H9 (cell line): ENCODE measurements at regions not wholly inside any gene's neighbourhood (a gene's known extent, or its start where the extent isn't known, plus 50 kb on each side); places are given as distances from the start of the nearest gene placed in this dataset.

Experiments used
- DNase-seq: peaks from one replicate; pipeline ENCODE4 v3.0.0-alpha.2; 2017
- H2AFZ ChIP-seq: one replicate; pipeline ENCODE4 v1.6.1; 2013; ENCODE audit warnings: mild to moderate bottlenecking, low read length, control low read depth, moderate library complexity
- H2AK5ac ChIP-seq: 2 replicates; pipeline ENCODE4 v1.6.1; 2013; ENCODE audit warnings: low read length, control low read depth, mixed read lengths; ENCODE audit not compliant: insufficient read length
- H2BK120ac ChIP-seq: one replicate; pipeline ENCODE4 v1.6.1; 2013; ENCODE audit warnings: low read depth, mild to moderate bottlenecking, low read length, control low read depth, inconsistent platforms; ENCODE audit not compliant: poor library complexity, severe bottlenecking
- H2BK12ac ChIP-seq: 2 replicates; pipeline ENCODE4 v1.6.1; 2013; ENCODE audit warnings: low read length, control low read depth, mixed read lengths, low read depth; ENCODE audit not compliant: insufficient read length
- H2BK15ac ChIP-seq: 2 replicates; pipeline ENCODE4 v1.6.1; 2013; ENCODE audit warnings: low read depth, low read length, control low read depth
- H2BK20ac ChIP-seq: one replicate; pipeline ENCODE4 v1.6.1; 2013; ENCODE audit warnings: low read depth, mild to moderate bottlenecking, low read length, control low read depth, inconsistent platforms; ENCODE audit not compliant: poor library complexity, severe bottlenecking
- H2BK5ac ChIP-seq: 2 replicates; pipeline ENCODE4 v1.6.1; 2013; ENCODE audit warnings: low read length, control low read depth, mixed read lengths; ENCODE audit not compliant: insufficient read length
- H3K14ac ChIP-seq: 2 replicates; pipeline ENCODE4 v1.6.1; 2013; ENCODE audit warnings: low read length, control low read depth; ENCODE audit not compliant: insufficient read depth
- H3K18ac ChIP-seq: 2 replicates; pipeline ENCODE4 v1.6.1; 2013; ENCODE audit warnings: low read depth, mild to moderate bottlenecking, mixed read lengths, low read length, control low read depth; ENCODE audit not compliant: insufficient read length
- H3K23ac ChIP-seq: 2 replicates; pipeline ENCODE4 v1.6.1; 2013; ENCODE audit warnings: low read length, control low read depth, mixed read lengths, low read depth; ENCODE audit not compliant: insufficient read length
- H3K23me2 ChIP-seq: 2 replicates; pipeline ENCODE4 v1.6.1; 2013; ENCODE audit warnings: low read depth, mild to moderate bottlenecking, mixed read lengths, low read length, control low read depth; ENCODE audit not compliant: insufficient read length, poor library complexity, severe bottlenecking
- H3K27ac ChIP-seq: 2 replicates; pipeline ENCODE4 v1.5.1; 2013; ENCODE audit warnings: low read length, control low read depth, mixed read lengths, low read depth; ENCODE audit not compliant: insufficient read length
- H3K27me3 ChIP-seq: 2 replicates; pipeline ENCODE4 v1.6.1; 2013; ENCODE audit warnings: low read length, control low read depth, inconsistent platforms; ENCODE audit not compliant: insufficient read depth
- H3K4ac ChIP-seq: 2 replicates; pipeline ENCODE4 v1.6.1; 2013; ENCODE audit warnings: low read depth, mild to moderate bottlenecking, control low read depth, inconsistent platforms, low read length, moderate library complexity
- H3K4me1 ChIP-seq: 2 replicates; pipeline ENCODE4 v1.6.1; 2013; ENCODE audit warnings: low read length, control low read depth, inconsistent platforms; ENCODE audit not compliant: insufficient read depth
- H3K4me2 ChIP-seq: 2 replicates; pipeline ENCODE4 v1.6.1; 2013; ENCODE audit warnings: low read length, control low read depth, mixed read lengths; ENCODE audit not compliant: insufficient read length, insufficient read depth
- H3K56ac ChIP-seq: 2 replicates; pipeline ENCODE4 v1.6.1; 2013; ENCODE audit warnings: low read depth, mild to moderate bottlenecking, mixed read lengths, low read length, control low read depth; ENCODE audit not compliant: insufficient read length
- H3K79me1 ChIP-seq: 2 replicates; pipeline ENCODE4 v1.6.1; 2013; ENCODE audit warnings: low read depth, mild to moderate bottlenecking, moderate library complexity, low read length, control low read depth, inconsistent platforms; ENCODE audit not compliant: insufficient read depth, poor library complexity, severe bottlenecking
- H3K79me2 ChIP-seq: 2 replicates; pipeline ENCODE4 v1.6.1; 2013; ENCODE audit warnings: low read length, control low read depth, inconsistent platforms; ENCODE audit not compliant: insufficient read depth
- H3K9ac ChIP-seq: 2 replicates; pipeline ENCODE4 v1.6.1; 2013; ENCODE audit warnings: low read length, control low read depth, mixed read lengths; ENCODE audit not compliant: insufficient read length; ENCODE audit errors: extremely low read depth
- H3K9me3 ChIP-seq: one replicate; pipeline ENCODE4 v1.6.1; 2013; ENCODE audit warnings: low read depth, low read length, inconsistent platforms; ENCODE audit not compliant: control insufficient read depth
- H3T11ph ChIP-seq: one replicate; pipeline ENCODE4 v1.6.1; 2013; ENCODE audit warnings: mild to moderate bottlenecking, low read length, control low read depth, inconsistent platforms
- H4K20me1 ChIP-seq: one replicate; pipeline ENCODE4 v1.6.1; 2013; ENCODE audit not compliant: control insufficient read depth, insufficient read length, insufficient read depth
- H4K5ac ChIP-seq: 2 replicates; pipeline ENCODE4 v1.6.1; 2013; ENCODE audit warnings: low read depth, mild to moderate bottlenecking, mixed read lengths, low read length, control low read depth; ENCODE audit not compliant: insufficient read length
- H4K8ac ChIP-seq: replicated peaks from 2 replicates; pipeline ENCODE4 v1.6.1; 2013; ENCODE audit warnings: low read length, control low read depth, mixed read lengths, low read depth; ENCODE audit not compliant: insufficient read length
- H4K91ac ChIP-seq: 2 replicates; pipeline ENCODE4 v1.6.1; 2013; ENCODE audit warnings: low read depth, mild to moderate bottlenecking, moderate library complexity, mixed read lengths, low read length, control low read depth; ENCODE audit not compliant: insufficient read length
- H3K27ac Mint-ChIP-seq, 3 experiments: 2 replicates in 2 of 3; 3 replicates in 1 of 3; pipeline ENCODE4 v1.8.0; 2020 to 2021; ENCODE audit warnings: mixed read lengths in 3 of 3, mild to moderate bottlenecking in 1 of 3, moderate library complexity in 1 of 3
- H3K27me3 Mint-ChIP-seq: 2 replicates; pipeline ENCODE4 v1.8.0; 2021; ENCODE audit warnings: low read depth, mild to moderate bottlenecking, moderate library complexity, mixed read lengths
- H3K36me3 Mint-ChIP-seq, 3 experiments: 2 replicates in 2 of 3; 3 replicates in 1 of 3; pipeline ENCODE4 v1.8.0; 2020 to 2021; ENCODE audit warnings: low read depth in 3 of 3, mixed read lengths in 3 of 3; ENCODE audit not compliant: insufficient read depth in 1 of 3
- H3K4me1 Mint-ChIP-seq, 2 experiments: 2 replicates each; pipeline ENCODE4 v1.8.0; 2020; ENCODE audit warnings: mixed read lengths in 2 of 2
- H3K4me3 Mint-ChIP-seq, 2 experiments: 2 replicates in 1 of 2; 3 replicates in 1 of 2; pipeline ENCODE4 v1.8.0; 2020 to 2021; ENCODE audit warnings: mild to moderate bottlenecking in 2 of 2, mixed read lengths in 2 of 2, moderate library complexity in 1 of 2
- H3K9me3 Mint-ChIP-seq, 2 experiments: 2 replicates in 1 of 2; 3 replicates in 1 of 2; pipeline ENCODE4 v1.8.0; 2020; ENCODE audit warnings: mild to moderate bottlenecking in 2 of 2, mixed read lengths in 2 of 2, moderate library complexity in 1 of 2
- WGBS: extraction: QIAGEN DNeasy Blood & Tissue Kit; methylation state at CpG from one replicate; pipeline ENCODE4 v1.1.7; 2013; ENCODE audit warnings: missing lambda C conversion rate, low lambda C conversion rate, mixed read lengths; ENCODE audit not compliant: insufficient read length; ENCODE audit errors: extremely low coverage; 5-methylcytosine and 5-hydroxymethylcytosine counted together
- TF ChIP-seq, protein P1 (sequence below): fragments of 200-600 bp; sonication (generic); conservative IDR thresholded peaks from 3 replicates; pipeline ENCODE4 v1.8.0; 2021; ENCODE audit warnings: antibody characterized with exemption, mild to moderate bottlenecking

DNA sequence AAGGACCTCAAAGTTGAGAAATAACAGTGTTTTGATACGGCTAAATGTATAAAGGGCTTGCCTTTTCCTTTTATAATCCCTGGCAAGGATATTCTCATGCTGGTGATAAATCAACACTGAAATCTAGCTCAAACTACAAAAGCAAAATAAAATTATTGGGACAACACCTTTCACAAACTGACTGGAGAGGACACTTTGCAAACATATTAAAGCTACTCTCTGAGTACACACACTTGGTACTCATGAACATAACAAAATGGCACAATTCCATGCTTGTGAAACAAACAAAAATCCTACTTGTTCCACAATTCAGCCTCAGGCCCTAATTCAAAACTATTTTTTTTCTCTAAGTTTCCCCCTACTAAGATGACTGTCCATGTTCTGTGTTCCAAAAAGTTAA lies 305.8 kb downstream of the ETAA1 start:
- Histone ChIP-seq H3K27ac (no peak overlapping the region), H2AFZ (no peak overlapping the region), H3K27me3 (no peaks in the 10 kb centered on the region), H2BK5ac (no peak overlapping the region), H3K56ac (no peak overlapping the region), H3K9me3 (no peaks in the 10 kb centered on the region), H2BK120ac (no peak overlapping the region), H2BK15ac (no peak overlapping the region), H2BK20ac (no peak overlapping the region), H4K5ac (no peak overlapping the region), H3K4me2 (no peak overlapping the region), H3K79me2 (no peaks in the 10 kb centered on the region), H3T11ph (no peak overlapping the region), H4K20me1 (no peaks in the 10 kb centered on the region), H4K91ac (no peak overlapping the region), H3K9ac (no peak overlapping the region), H3K4ac (no peak overlapping the region), H2AK5ac (no peak overlapping the region), H3K23me2 (no peaks in the 10 kb centered on the region), H3K18ac (no peak overlapping the region), H3K79me1 (no peaks in the 10 kb centered on the region), H2BK12ac (no peak overlapping the region), H3K14ac (no peak overlapping the region), H3K4me1 (no peaks in the 10 kb centered on the region), H3K23ac (no peak overlapping the region), H4K8ac (no peak overlapping the region)
- no peak overlapping the region for H3K27ac Mint-ChIP-seq
- TF ChIP-seq, protein P1, sequence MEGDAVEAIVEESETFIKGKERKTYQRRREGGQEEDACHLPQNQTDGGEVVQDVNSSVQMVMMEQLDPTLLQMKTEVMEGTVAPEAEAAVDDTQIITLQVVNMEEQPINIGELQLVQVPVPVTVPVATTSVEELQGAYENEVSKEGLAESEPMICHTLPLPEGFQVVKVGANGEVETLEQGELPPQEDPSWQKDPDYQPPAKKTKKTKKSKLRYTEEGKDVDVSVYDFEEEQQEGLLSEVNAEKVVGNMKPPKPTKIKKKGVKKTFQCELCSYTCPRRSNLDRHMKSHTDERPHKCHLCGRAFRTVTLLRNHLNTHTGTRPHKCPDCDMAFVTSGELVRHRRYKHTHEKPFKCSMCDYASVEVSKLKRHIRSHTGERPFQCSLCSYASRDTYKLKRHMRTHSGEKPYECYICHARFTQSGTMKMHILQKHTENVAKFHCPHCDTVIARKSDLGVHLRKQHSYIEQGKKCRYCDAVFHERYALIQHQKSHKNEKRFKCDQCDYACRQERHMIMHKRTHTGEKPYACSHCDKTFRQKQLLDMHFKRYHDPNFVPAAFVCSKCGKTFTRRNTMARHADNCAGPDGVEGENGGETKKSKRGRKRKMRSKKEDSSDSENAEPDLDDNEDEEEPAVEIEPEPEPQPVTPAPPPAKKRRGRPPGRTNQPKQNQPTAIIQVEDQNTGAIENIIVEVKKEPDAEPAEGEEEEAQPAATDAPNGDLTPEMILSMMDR: no peak
- no peak overlapping the region for H3K4me3 Mint-ChIP-seq
- no CpG with 5 or more reads among the region's 1 CpG for WGBS
- DNase-seq: no peak
- peaks cover 2% of the 10 kb centered on the region for H3K27me3 Mint-ChIP-seq
- peaks cover 0 to 4% (median 0%) of the 10 kb centered on the region in 3 experiments; a peak in 2 of 7 replicates for H3K36me3 Mint-ChIP-seq
- no peaks in the 10 kb centered on the region for H3K4me1 Mint-ChIP-seq
- peaks cover 0 to 2% of the 10 kb centered on the region in 2 experiments; a peak in 2 of 5 replicates for H3K9me3 Mint-ChIP-seq
